Neural cell (in vitro differentiated cells): ENCODE measurements at regions not wholly inside any gene's neighbourhood (a gene's known extent, or its start where the extent isn't known, plus 50 kb on each side); places are given as distances from the start of the nearest gene placed in this dataset.

Source experiments
- CTCF ChIP-seq: fragments of 450-650 bp; IDR thresholded peaks from 2 replicates; pipeline ENCODE4 v1.5.1; 2014; ENCODE audit warnings: antibody characterized with exemption, mild to moderate bottlenecking, moderate library complexity; ENCODE audit not compliant: poor library complexity, severe bottlenecking
- EP300 ChIP-seq: fragments of 450-650 bp; conservative IDR thresholded peaks from 2 replicates; pipeline ENCODE4 v1.6.1; 2014; ENCODE audit warnings: antibody characterized with exemption, mild to moderate bottlenecking, moderate library complexity; ENCODE audit not compliant: poor library complexity, severe bottlenecking
- MXI1 ChIP-seq: fragments of 450-650 bp; conservative IDR thresholded peaks from 2 replicates; pipeline ENCODE4 v1.6.1; 2014; ENCODE audit warnings: antibody characterized with exemption, mild to moderate bottlenecking; ENCODE audit not compliant: poor library complexity, severe bottlenecking
- POLR2AphosphoS5 ChIP-seq: IDR thresholded peaks from 2 replicates; pipeline ENCODE4 v1.6.1; 2012
- RAD21 ChIP-seq: fragments of 450-650 bp; conservative IDR thresholded peaks from 2 replicates; pipeline ENCODE4 v1.6.1; 2014; ENCODE audit warnings: antibody characterized with exemption, mild to moderate bottlenecking, moderate library complexity
- REST ChIP-seq: IDR thresholded peaks from 2 replicates; pipeline ENCODE4 v1.6.1; 2012; ENCODE audit warnings: borderline replicate concordance

GRCh38 chr6:11853678-11854407, 75.2 kb upstream of the ADTRP start:
- TF ChIP-seq CTCF = no peak
- TF ChIP-seq MXI1 = no peak
- no peak for TF ChIP-seq RAD21
- no peak for TF ChIP-seq EP300
- no peak for TF ChIP-seq REST
- no peak for TF ChIP-seq POLR2AphosphoS5
